GM13976 (cell line): ENCODE measurements at regions not wholly inside any gene's neighbourhood (a gene's known extent, or its start where the extent isn't known, plus 50 kb on each side); places are given as distances from the start of the nearest gene placed in this dataset.

Source experiments
- DNase-seq: peaks from one replicate; pipeline ENCODE4 v3.0.0; 2012; ENCODE audit warnings: low spot score
- CTCF ChIP-seq: IDR thresholded peaks from 2 replicates; pipeline ENCODE4 v1.5.1; 2012; ENCODE audit warnings: borderline replicate concordance, mild to moderate bottlenecking; ENCODE audit not compliant: insufficient read depth; ENCODE audit errors: extremely low read depth, missing control alignments, control extremely low read depth
- in situ Hi-C: fragments of 300-500 bp; cut with MboI; formaldehyde crosslinking; loops from one replicate; pipeline ENCODE4 v1.12.0; 2022; ENCODE audit warnings: low sequenced_read_pairs, mixed read lengths, inconsistent platforms; ENCODE audit not compliant: unreplicated experiment

GRCh38 chr7:4566714-4567113, 115.4 kb upstream of the FOXK1 start:
- no peak for TF ChIP-seq CTCF
- DNase-seq: no peak
- in situ Hi-C loops: no loop called here

- no peak for TF ChIP-seq CTCF
- DNase-seq: no peak
- in situ Hi-C loops: no loop called here
Observed at GRCh38 chr7:4574851-4575250, 107.2 kb upstream of the FOXK1 start.

- in situ Hi-C loops: no loop called here
- TF ChIP-seq CTCF: no peak
Observed at GRCh38 chr7:4575254-4575653, 106.8 kb upstream of the FOXK1 start.

GRCh38 chr7:4602905-4603842, 78.9 kb upstream of the FOXK1 start:
- TF ChIP-seq CTCF: no peak
- in situ Hi-C loops: loop anchor here (25.0 kb wide), 2 partner anchors 159 to 484 kb away; no protein-coding TSS in a partner anchor
- DNase-seq: peak; percentile 11

More at GRCh38 chr7:4575254-4575653, 106.8 kb upstream of the FOXK1 start:
- DNase-seq: no peak

- in situ Hi-C loops: loop anchor here (25.0 kb wide), 2 partner anchors 158 to 483 kb away; no protein-coding TSS in a partner anchor
Observed at GRCh38 chr7:4603843-4604231, 78.3 kb upstream of the FOXK1 start.

GRCh38 chr7:4604456-4604940, 77.6 kb upstream of the FOXK1 start:
- TF ChIP-seq CTCF: no peak
- DNase-seq: peak; percentile 13
- in situ Hi-C loops: loop anchor here (25.0 kb wide), 2 partner anchors 158 to 483 kb away; no protein-coding TSS in a partner anchor

More at GRCh38 chr7:4603843-4604231, 78.3 kb upstream of the FOXK1 start:
- no peak for DNase-seq
- TF ChIP-seq CTCF: no peak
